HG03064 (cell line): ENCODE measurements at regions not wholly inside any gene's neighbourhood (a gene's known extent, or its start where the extent isn't known, plus 50 kb on each side); places are given as distances from the start of the nearest gene placed in this dataset.
"Not testable (repeated sequence)": the region's sequence is repeated elsewhere in the genome, so short reads cannot be mapped to it uniquely, and the experiment has no call there.

Source experiments
- ATAC-seq: cut with Tn5 transposase; IDR thresholded peaks from one replicate; pipeline ENCODE4 v1.9.1; 2021; ENCODE audit warnings: low read depth; ENCODE audit not compliant: unreplicated experiment

- not testable (repeated sequence) for ATAC-seq
Observed at GRCh38 chr9:41771693-41772092, 357.5 kb downstream of the CNTNAP3B start.

- not testable (repeated sequence) for ATAC-seq
Observed at GRCh38 chr9:41754822-41755221, 374.4 kb downstream of the CNTNAP3B start.

GRCh38 chr9:41754403-41754802 lies 374.8 kb downstream of the CNTNAP3B start:
- not testable (repeated sequence) for ATAC-seq

GRCh38 chr9:41741897-41742296 lies 387.3 kb downstream of the CNTNAP3B start:
- not testable (repeated sequence) for ATAC-seq

DNA sequence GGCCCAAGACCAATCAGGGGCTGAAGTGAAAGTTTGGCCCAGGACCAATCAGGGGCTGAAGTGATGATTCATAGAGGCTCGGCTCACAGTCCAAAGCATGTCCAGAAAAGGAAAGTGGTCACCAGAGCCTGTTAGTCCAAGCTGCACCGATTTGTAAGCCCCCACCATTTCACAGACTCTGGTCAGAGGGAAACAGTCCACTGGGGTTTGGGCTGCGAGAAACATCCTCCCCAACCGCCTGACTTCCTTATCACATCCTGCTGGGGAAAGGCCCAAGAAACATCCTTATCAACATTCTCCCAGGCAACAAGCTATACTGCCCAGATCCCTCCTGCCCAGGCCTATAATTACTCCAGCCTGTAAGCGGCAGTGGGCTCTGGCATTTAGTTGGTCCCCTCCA lies 388.1 kb downstream of the CNTNAP3B start:
- not testable (repeated sequence) for ATAC-seq

- not testable (repeated sequence) for ATAC-seq
Observed at GRCh38 chr9:41738681-41739080, 390.5 kb downstream of the CNTNAP3B start.

- ATAC-seq, result not testable (repeated sequence)
Observed at GRCh38 chr9:41699190-41699589, 430.0 kb downstream of the CNTNAP3B start.

DNA sequence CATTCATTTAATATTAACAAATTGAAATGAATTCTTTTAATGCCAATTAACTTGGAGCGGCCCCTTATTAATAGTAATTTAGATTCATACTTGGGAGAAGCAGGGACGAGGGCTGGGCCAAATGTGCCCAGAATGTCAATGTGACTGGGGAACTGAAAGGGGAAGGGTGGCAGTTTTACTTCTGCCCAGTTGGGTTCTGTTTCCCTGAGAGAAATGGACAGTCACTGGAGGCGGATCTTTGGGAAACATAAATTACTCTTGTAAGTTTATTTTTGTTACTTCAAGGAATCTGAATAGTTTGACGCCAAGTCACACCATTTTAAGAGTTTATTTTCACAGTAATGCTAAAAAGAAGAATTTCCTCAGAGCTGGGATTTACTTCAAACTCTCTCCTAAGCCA lies 432.1 kb downstream of the CNTNAP3B start:
- ATAC-seq, result not testable (repeated sequence)

- not testable (repeated sequence) for ATAC-seq
Observed at GRCh38 chr9:41679312-41679711, 449.9 kb downstream of the CNTNAP3B start.

- not testable (repeated sequence) for ATAC-seq
Observed at GRCh38 chr9:41663497-41664036, 465.7 kb downstream of the CNTNAP3B start.

GRCh38 chr9:41658706-41659105 lies 469.6 kb upstream of the ZNG1F start:
- ATAC-seq, result not testable (repeated sequence)

DNA sequence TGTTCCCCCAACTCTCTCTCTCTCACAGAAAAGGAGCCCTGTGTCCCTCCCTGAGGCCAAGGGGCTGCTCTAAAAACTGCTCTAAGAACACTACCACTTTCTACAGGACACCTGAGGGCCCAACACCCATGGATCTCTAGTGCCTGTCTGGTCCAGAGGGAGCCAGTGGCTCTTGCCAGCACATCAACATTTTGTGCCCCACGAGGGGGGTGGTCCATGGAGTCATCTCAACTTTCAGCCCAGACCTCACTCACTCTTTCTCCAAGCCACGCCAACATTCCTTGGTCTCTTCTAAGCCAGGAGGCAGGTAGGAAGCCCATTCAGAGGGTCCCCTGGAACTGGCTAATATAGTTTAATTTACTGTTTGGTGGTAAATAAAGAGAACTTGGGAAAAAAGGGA lies 469.0 kb upstream of the ZNG1F start:
- not testable (repeated sequence) for ATAC-seq

- not testable (repeated sequence) for ATAC-seq
Observed at GRCh38 chr9:41657141-41657540, 468.0 kb upstream of the ZNG1F start.

DNA sequence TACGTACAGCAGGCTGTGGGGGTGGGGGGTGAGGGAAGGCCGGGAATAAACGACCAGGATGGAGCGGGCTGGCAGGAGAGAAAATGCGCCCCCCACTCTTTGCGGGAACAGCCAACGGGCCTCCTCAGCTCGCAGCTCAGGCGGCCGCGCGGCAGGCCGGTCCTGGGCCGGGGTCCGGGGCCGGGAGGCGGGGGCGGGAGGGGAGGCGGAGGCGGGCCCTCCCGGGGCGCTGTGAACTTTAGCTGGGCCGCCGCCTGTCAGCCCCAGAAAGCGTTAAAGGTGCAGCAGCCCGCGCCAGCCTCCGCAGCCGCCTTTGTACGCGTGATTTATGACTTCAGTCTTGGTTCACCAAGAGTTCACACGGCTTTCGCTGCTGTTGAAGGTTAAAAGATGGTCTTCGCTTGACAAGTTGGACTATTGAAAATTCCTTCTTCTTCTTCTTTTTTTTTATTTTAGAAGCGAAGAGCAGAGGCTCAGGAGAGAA lies 466.0 kb upstream of the ZNG1F start:
- not testable (repeated sequence) for ATAC-seq

GRCh38 chr9:41654349-41654748 lies 465.2 kb upstream of the ZNG1F start:
- not testable (repeated sequence) for ATAC-seq

DNA sequence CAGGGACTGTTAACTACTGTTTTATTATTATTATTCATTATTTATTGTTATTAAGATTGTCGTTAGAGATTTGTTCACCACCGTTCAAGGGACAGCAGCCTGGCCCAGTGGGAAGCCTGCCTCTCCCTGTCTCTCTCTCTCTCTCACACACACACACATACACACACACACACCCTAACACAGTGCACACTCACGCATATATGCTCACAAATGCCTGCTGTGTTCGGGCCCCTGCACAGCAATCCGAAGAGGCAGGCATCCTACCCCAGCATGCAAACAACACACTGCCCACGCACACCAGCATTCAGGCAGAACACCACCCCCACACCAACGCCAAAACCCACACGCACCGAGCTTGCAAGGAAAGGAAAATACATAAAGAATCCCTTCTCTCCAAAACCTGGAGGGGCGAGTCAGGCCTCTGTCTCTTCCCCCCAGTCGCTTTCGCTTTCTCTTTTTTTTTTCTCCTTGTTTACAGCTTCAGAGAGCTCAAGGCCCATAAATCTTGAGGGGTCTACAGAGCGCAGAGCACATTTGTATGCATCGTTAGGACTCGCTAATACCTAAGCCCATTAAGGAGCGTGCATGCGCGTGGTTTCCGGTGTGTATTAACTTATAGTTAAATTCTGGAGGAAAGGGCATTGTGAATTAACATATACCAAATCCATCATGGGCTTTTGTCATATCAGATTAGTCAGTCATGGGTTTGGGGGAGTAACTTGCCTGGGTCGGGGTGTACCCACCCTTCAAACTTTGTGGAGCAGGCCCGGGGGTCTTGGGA lies 464.6 kb upstream of the ZNG1F start:
- ATAC-seq, result not testable (repeated sequence)

DNA sequence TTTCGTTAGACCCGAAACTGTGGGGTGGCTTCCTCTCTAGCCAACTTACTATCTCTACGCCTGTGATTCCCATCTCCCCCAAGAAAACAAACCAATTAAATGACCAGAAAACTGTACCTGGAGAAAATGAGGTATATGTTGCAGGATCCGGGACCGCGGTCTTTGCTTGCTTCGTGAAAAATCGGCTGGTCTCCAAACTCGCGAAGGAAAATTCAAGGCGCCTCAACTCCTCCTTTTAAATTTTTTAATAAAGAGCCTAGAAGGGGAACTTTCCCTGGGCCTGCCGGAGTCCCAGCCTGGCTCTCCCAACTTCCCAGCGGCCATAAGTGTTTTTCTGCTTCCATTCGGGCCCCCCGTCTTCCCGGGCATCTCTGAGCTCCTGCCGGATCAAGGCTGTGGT lies 463.7 kb upstream of the ZNG1F start:
- not testable (repeated sequence) for ATAC-seq

GRCh38 chr9:41652100-41652713 lies 463.1 kb upstream of the ZNG1F start:
- not testable (repeated sequence) for ATAC-seq

DNA sequence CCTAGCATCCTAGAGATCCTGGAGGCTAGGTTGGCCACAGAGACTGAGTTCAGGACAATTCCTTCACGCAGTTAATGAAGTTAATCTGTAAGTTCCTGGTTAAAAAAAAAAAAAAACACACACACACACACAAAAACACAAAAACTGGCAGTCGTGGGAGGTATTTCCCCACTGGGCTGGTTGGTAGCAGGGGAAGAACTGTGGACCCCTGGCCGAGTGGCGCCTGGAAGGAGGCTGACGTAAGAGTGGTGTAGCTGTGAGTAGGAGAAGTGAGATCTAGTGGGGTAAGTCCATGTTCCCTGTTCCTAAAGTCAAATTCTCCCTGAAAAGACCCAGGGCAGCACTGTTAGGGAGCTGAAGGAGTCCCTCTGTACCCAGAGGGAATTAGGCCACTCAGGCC lies 461.0 kb upstream of the ZNG1F start:
- not testable (repeated sequence) for ATAC-seq

DNA sequence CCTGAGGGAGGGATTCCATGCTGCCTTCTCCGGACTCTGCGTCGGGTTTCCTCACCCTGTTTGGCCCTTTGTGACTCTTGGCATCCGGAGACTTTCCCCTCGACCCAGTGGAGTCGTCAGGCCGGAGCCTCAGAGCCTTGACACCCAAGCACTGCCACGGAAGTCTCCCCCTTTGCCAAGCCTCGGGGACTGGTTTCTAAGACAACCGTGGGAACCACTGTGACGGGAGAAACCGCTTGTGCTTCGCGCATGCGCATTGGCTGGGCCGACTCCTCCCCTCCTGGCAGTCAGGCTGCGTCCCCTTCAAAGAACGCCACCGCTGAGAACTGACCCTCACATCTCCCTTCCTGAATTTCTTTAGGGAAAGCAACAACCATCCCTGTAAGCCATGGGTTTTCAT lies 459.4 kb upstream of the ZNG1F start:
- ATAC-seq, result not testable (repeated sequence)

DNA sequence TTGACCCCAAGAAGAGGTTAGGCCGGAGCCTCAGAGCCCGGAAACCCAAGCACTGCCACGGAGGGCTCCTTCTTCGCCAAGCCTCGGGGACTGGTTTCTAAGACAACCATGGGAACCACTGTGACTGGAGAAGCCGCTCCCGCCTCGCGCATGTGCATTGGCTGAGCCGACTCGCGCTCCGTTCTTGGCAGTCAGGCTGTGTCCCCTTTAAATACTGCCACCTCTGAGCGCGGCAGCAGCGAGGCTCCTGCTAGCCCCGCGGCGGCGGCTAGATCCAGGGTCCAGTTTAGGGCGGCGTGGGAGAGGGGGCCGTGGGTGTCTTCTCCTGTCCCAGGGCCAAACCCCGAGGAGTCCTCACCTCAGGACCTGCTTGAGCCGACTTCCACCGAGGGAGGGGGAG lies 457.1 kb upstream of the ZNG1F start:
- ATAC-seq, result not testable (repeated sequence)
